ENCODE measurements at regions not wholly inside any gene's neighbourhood (a gene's known extent, or its start where the extent isn't known, plus 50 kb on each side); places are given as distances from the start of the nearest gene placed in this dataset.
"Not testable (repeated sequence)": the region's sequence is repeated elsewhere in the genome, so short reads cannot be mapped to it uniquely, and the experiment has no call there.

DNA sequence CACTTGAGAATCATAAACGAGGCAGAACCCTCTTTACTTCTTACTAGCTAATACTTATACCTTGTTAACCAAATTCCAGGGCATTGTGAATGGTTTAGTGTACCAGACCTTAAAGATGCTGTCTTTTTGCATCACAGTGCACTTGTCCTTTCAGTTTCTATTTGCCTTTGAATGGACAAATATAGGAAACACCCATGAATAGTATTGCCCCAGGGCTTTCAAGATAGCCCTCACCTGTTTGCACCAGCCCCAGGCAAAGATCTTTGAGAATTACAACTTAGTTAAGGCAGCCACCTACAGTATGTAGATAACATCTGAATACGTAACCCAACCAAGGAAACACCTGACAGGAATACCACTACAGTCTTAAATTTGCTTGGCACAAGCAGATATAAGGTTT lies 60.8 kb upstream of the CT45A1 start:
- TF ChIP-seq, protein P1, sequence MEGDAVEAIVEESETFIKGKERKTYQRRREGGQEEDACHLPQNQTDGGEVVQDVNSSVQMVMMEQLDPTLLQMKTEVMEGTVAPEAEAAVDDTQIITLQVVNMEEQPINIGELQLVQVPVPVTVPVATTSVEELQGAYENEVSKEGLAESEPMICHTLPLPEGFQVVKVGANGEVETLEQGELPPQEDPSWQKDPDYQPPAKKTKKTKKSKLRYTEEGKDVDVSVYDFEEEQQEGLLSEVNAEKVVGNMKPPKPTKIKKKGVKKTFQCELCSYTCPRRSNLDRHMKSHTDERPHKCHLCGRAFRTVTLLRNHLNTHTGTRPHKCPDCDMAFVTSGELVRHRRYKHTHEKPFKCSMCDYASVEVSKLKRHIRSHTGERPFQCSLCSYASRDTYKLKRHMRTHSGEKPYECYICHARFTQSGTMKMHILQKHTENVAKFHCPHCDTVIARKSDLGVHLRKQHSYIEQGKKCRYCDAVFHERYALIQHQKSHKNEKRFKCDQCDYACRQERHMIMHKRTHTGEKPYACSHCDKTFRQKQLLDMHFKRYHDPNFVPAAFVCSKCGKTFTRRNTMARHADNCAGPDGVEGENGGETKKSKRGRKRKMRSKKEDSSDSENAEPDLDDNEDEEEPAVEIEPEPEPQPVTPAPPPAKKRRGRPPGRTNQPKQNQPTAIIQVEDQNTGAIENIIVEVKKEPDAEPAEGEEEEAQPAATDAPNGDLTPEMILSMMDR (conservative IDR thresholded peaks at IDR 0.05), result no peak
- TF ChIP-seq ZFX (IDR thresholded peaks at IDR 0.05), result no peak
- no peak overlapping the region for H3K27ac ChIP-seq

DNA sequence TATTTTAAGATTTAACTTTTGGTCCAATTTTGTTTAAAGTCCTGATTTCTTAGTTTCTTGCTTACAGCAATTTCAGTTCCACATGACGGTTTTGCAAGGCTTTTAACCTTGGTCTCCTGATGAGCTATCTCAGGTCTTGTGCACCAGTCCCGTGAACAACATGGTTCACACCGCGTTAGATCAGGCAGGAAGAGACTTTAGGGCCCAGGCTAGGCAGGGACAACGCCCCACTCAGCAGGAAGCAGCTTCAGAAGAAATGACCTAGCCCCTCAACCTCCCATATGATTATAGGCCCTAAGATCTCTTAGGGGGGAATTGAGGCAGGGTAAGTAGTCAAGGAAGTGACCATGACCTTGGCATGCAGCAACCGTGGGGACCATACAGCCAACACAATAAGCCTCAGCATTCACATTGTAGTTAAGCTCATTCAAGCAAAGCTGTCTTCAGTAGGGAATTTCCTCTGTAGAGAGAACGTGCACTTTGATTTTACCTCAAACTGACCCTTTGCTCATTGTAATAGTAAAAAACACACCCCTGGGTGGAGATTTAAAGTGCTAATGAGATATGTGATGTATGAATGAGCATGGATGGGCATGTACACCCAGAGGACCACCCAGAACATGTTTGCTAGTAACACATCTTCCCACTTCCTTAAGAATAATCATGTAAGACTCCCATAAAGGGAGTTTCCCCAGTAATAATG lies 55.3 kb upstream of the CT45A1 start:
- not testable (repeated sequence) for H3K27ac ChIP-seq
